Muscle layer of colon (tissue), 2 donors: ENCODE measurements at regions not wholly inside any gene's neighbourhood (a gene's known extent, or its start where the extent isn't known, plus 50 kb on each side); places are given as distances from the start of the nearest gene placed in this dataset.

Experiments
- H3K27ac ChIP-seq: one replicate; pipeline ENCODE4 v1.7.0; 2013; ENCODE audit warnings: low read depth, mild to moderate bottlenecking, low read length, moderate library complexity
- H3K27me3 ChIP-seq, 2 donors: one replicate each; pipeline ENCODE4 v1.7.0; 2013; ENCODE audit warnings: low read length in 2 of 2, mild to moderate bottlenecking in 2 of 2; ENCODE audit not compliant: insufficient read depth in 2 of 2, control insufficient read depth in 1 of 2
- H3K36me3 ChIP-seq: one replicate; pipeline ENCODE4 v1.7.0; 2013; ENCODE audit warnings: mild to moderate bottlenecking, low read length; ENCODE audit not compliant: insufficient read depth
- H3K4me1 ChIP-seq: one replicate; pipeline ENCODE4 v1.7.0; 2013; ENCODE audit warnings: mild to moderate bottlenecking, low read length; ENCODE audit not compliant: insufficient read depth
- H3K4me3 ChIP-seq, 2 donors: one replicate each; pipeline ENCODE4 v1.7.0; 2013; ENCODE audit warnings: low read length in 2 of 2, low read depth in 1 of 2, mild to moderate bottlenecking in 1 of 2, moderate library complexity in 1 of 2
- H3K9ac ChIP-seq: one replicate; pipeline ENCODE4 v1.7.0; 2013; ENCODE audit warnings: low read length
- H3K9me3 ChIP-seq: one replicate; pipeline ENCODE4 v1.7.0; 2013; ENCODE audit warnings: mild to moderate bottlenecking, low read length
- donor health status: abdominal sarcoma.
- donor health status: Adenocarcinoma of cecum.

GRCh38 chr5:6049662-6050061, 328.7 kb downstream of the MED10 start:
- no peaks in the 10 kb centered on the region for H3K36me3 ChIP-seq
- H3K4me1 ChIP-seq, result no peaks in the 10 kb centered on the region
- no peak overlapping the region for H3K9ac ChIP-seq
- no peak overlapping the region for H3K27ac ChIP-seq
- H3K9me3 ChIP-seq, result no peaks in the 10 kb centered on the region
- H3K4me3 ChIP-seq, result no peak overlapping the region
- H3K27me3 ChIP-seq, result no peaks in the 10 kb centered on the region

DNA sequence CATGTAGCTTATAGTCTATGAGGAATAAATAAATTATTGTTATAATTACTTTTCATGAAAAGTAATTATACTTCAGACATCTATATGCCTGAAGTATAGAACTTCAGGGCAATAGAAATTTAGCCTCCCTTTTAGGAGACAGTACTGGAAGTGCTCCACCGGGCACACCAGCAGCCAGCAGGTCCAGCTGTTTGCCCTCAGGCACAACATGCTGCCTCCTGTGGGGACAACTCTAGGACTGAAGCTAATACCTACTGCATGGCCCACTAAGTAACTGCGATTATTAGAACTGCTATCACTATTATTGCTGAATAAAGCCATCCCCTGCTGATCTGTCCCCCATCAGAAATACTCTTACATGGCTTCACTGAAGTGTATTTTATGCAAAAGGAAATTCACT, 329.6 kb downstream of the MED10 start:
- Histone ChIP-seq H3K27me3 (no peaks in the 10 kb centered on the region), H3K36me3 (no peaks in the 10 kb centered on the region), H3K9ac (no peak overlapping the region), H3K4me3 (no peak overlapping the region), H3K27ac (no peak overlapping the region), H3K4me1 (no peaks in the 10 kb centered on the region), H3K9me3 (no peaks in the 10 kb centered on the region)

DNA sequence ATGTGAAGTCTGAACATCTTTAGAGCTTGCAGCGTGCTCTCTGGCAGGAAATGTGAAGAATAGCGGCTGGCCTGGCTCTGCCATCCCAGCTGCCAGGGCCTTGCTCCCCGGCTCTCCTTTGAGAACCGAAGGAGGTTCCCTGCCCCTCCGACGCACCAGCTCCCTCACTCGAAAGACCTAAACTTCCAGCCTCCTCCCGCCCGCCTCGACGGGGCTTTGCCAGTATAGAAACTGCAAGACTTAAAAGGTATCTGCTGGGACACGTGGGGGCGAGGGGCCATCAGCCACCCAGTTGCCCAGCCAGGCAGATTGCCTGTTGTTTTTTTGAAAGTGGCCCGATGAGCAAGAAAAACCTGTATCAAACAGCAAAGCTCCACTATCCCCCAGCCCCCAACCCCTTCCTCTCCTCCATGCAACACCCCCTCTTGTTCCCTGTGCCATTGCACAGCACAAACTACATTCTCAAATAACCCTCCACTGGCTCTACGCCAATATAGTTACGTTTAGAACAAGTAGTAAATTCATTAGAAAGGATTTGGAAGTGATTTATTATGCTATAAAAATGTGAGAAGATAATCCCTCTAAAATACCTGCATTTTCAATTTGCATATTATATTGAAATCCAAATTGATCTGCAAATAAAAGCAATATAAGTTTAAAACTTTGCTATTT, 331.9 kb downstream of the MED10 start:
- no peaks in the 10 kb centered on the region for H3K36me3 ChIP-seq
- H3K9ac ChIP-seq, result no peak overlapping the region
- no peak overlapping the region for H3K4me3 ChIP-seq
- H3K27me3 ChIP-seq, result no peaks in the 10 kb centered on the region
- H3K9me3 ChIP-seq, result no peaks in the 10 kb centered on the region
- no peak overlapping the region for H3K27ac ChIP-seq
- no peaks in the 10 kb centered on the region for H3K4me1 ChIP-seq

DNA sequence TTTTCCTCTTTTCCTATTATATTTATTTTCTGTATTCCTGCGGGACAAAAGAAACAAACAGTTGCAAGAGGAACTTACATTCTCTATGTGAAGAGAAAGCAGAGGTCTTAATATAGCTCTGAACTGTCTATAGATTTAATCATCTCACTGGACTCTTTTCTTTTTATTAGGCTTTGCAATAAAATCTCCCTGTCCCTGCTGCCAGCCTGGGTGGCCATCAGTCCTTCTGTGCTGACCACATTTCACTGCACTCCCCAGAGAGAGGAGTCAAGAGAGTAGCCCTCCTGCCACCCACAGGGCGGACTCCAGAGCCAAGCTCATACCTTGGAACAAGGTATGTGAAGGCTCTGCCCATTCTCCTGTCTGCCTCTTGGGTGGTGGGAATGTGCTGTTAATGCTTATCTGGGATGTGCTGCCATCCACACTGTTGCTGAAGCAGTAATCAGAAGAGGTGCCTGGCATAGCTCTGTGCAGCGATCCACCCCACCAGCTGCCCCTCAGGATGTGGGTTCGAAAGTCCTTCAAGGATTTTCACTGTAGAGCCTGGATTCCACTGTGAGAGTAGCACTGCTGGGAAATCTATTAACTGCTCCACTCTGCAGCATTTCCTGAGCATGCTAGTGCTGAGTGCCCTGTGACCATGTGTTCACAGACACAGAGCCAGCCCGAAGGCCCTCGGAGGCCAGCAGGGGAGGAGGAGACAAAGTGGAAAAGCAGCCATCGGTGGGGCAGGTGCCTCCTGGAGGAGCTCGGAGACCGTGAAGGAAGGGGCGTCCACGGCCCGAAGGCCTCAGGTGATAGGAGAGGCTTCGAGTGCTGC, 334.6 kb downstream of the MED10 start:
- Histone ChIP-seq H3K9ac (no peak overlapping the region), H3K4me1 (no peaks in the 10 kb centered on the region), H3K36me3 (no peaks in the 10 kb centered on the region), H3K9me3 (no peaks in the 10 kb centered on the region), H3K27ac (no peak overlapping the region), H3K27me3 (no peaks in the 10 kb centered on the region), H3K4me3 (no peak overlapping the region)

DNA sequence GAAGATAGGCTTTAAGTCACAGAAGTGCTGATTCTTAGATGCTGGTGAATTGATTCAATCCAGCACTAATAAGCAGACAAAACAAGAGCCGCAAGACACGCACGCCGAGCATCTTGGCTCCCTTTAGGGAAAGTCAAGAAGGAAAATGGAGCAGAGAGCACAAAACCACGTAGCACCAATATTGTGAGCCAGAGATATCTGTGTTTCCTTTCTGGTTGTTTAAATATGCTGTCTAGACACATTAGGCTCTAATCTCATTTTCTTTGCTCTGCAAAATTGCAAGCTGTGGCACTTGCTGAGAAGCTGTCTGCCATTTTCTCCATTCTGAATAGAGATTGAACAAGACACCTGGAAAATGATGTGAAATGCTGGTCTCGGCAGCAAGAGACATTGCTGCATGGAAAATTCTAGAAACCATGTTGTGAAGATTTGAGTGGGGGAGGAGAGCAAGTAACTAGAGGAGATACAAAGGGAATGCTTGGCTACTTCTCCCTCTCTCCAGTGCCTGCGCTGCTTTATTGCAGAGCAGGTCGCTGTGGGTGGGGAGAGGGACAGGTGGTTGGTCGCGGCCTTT, 336.3 kb downstream of the MED10 start:
- Histone ChIP-seq H3K4me3 (no peak overlapping the region), H3K9ac (no peak overlapping the region), H3K27ac (no peak overlapping the region), H3K36me3 (no peaks in the 10 kb centered on the region), H3K27me3 (no peaks in the 10 kb centered on the region), H3K9me3 (no peaks in the 10 kb centered on the region), H3K4me1 (no peaks in the 10 kb centered on the region)

DNA sequence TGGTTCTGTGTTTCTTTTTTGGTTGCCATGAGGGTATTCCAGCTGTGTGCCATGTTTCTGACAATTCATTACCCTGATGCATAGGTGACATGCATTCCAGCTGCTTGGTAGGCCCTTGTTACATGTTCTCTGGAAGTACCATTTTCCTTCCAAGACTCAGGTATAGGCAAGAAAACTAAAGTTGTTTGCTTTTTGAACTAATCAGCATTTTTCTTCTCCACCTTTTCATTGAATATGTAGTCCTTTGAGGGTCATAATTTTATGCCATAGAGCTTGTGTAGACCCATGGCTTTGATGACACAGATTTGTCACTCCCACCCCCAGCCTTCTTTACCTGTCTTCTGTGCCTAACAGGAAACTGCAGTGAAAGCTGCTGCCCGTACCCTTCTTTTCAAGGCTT, 339.2 kb downstream of the MED10 start:
- no peaks in the 10 kb centered on the region for H3K4me1 ChIP-seq
- H3K9me3 ChIP-seq, result no peaks in the 10 kb centered on the region
- H3K36me3 ChIP-seq, result no peaks in the 10 kb centered on the region

GRCh38 chr5:6036006-6036405, 342.3 kb downstream of the MED10 start:
- H3K36me3 ChIP-seq, result no peaks in the 10 kb centered on the region
- H3K9ac ChIP-seq, result no peak overlapping the region
- H3K4me3 ChIP-seq, result no peak overlapping the region
- H3K27ac ChIP-seq, result no peak overlapping the region
- no peaks in the 10 kb centered on the region for H3K4me1 ChIP-seq
- H3K9me3 ChIP-seq, result no peaks in the 10 kb centered on the region
- no peaks in the 10 kb centered on the region for H3K27me3 ChIP-seq

More for the DNA sequence above, 339.2 kb downstream of the MED10 start:
- Histone ChIP-seq H3K9ac (no peak overlapping the region), H3K27ac (no peak overlapping the region), H3K4me3 (no peak overlapping the region), H3K27me3 (no peaks in the 10 kb centered on the region)

DNA sequence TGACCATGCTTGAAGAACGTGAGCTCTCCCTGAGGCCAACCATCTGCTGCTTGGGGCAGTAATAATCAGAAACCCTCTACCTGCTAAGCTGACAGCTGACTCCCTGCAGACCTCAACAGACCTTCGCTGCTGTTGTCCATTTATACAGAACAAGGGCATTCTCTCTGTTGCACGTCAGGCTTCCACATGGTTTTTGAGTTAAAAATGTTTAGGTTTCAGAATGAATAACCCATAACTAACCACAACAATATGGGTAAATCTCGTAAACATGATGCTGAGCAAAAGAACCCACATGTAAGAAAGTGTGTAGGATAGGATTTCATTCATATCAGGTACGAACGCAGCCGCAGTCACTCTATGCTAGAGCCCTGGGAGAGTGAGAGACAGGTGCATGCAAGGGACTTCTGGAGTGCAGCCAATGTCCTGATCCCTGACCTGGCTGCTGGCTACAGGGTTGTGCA, 348.5 kb downstream of the MED10 start:
- Histone ChIP-seq H3K36me3 (no peaks in the 10 kb centered on the region), H3K9ac (no peak overlapping the region), H3K27me3 (no peaks in the 10 kb centered on the region), H3K4me3 (no peak overlapping the region), H3K4me1 (no peaks in the 10 kb centered on the region), H3K9me3 (no peaks in the 10 kb centered on the region), H3K27ac (no peak overlapping the region)

GRCh38 chr5:6026766-6027406, 351.5 kb downstream of the MED10 start:
- Histone ChIP-seq H3K9me3 (no peaks in the 10 kb centered on the region), H3K36me3 (no peaks in the 10 kb centered on the region), H3K9ac (no peak overlapping the region), H3K27me3 (no peaks in the 10 kb centered on the region), H3K27ac (no peak overlapping the region), H3K4me3 (no peak overlapping the region), H3K4me1 (no peaks in the 10 kb centered on the region)

GRCh38 chr5:6019612-6020011, 358.7 kb downstream of the MED10 start:
- Histone ChIP-seq H3K36me3 (no peaks in the 10 kb centered on the region), H3K9ac (no peak overlapping the region), H3K4me1 (no peaks in the 10 kb centered on the region), H3K27me3 (no peaks in the 10 kb centered on the region), H3K9me3 (no peaks in the 10 kb centered on the region), H3K4me3 (no peak overlapping the region), H3K27ac (no peak overlapping the region)

DNA sequence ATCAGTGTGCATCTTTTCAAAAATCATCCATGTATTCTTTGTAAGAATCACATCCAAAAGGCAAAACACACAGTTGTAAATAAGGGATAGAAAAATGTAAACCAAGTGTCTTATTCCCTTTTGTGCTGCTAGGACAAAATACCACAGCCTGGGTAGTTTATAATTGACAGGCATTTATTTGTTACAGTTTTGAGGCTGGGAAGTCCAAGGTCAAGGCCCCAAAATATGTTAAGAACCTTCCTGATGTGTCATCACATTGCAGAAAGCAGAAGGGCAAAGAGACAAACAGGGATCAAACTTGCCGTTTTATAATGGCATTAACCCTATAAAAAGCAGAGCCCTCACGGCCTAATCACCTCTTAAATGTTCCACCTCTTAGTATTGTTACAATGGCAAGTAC, 364.8 kb downstream of the MED10 start:
- Histone ChIP-seq H3K27me3 (no peaks in the 10 kb centered on the region), H3K9ac (no peak overlapping the region), H3K36me3 (no peaks in the 10 kb centered on the region), H3K4me3 (no peak overlapping the region), H3K27ac (no peak overlapping the region), H3K9me3 (no peaks in the 10 kb centered on the region), H3K4me1 (no peaks in the 10 kb centered on the region)
